ENCODE measurements at regions not wholly inside any gene's neighbourhood (a gene's known extent, or its start where the extent isn't known, plus 50 kb on each side); places are given as distances from the start of the nearest gene placed in this dataset.
"Not testable (repeated sequence)": the region's sequence is repeated elsewhere in the genome, so short reads cannot be mapped to it uniquely, and the experiment has no call there.

DNA sequence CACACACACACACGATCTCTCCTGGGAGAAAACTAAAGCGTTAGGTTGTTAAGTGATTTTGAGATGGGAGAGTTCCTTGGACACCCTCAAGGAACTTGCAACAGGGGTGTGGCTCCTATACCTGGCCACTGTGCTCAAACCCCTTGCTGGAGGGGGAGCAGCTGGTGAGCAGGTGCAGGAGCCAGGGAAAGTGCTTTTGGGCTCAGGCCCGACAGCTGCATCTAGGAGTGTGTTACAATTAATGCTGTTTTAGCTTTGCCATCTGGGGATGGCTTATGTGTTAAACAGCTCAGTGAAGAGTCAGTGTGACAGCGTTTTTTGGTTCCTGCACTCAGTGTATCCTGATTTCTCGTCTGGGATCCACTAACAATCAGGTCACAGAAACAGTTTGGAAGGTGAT is 510.8 kb downstream of the TRIB2 start:
- DNase-seq (ENCODE audit: low spot score): peak; percentile 8

DNA sequence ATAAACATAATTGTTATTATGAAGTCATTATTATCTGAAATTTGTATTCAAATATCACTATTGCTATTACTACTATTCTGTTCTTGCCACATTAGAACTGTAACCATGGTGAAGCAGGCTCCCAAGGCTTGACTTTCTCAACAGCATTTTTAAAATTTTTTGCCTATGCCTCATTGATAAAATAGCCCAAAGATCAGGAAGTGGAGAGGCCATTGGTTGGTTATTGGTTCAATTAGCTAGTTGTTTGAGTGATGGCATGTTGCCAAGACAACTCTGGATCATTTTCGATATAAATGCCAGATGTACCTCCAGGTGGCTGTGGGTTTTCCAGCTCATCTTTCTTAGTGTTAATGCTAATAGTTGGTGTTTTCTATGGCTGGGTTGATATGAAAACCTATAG is 513.5 kb downstream of the TRIB2 start:
- no peak for DNase-seq (ENCODE audit: low spot score)

DNA sequence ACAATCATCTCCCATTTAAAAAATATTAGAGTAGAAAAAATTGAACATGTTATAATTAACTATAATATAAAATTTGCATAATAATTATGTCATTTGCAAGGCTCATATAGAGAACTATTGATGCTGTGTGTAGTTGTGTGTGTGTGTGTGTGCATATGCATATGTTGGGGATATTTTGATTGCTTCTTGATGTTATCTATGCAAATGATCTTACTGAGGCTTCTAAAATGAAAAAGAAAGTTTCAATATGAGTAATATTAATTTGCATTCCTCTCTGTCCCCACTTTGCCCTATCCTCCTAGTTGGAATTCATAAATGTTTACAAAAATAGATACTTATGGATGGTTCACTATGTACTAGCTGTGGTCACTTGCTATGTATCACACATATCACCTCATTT is 523.3 kb downstream of the TRIB2 start:
- no peak for DNase-seq (ENCODE audit: low spot score)

DNA sequence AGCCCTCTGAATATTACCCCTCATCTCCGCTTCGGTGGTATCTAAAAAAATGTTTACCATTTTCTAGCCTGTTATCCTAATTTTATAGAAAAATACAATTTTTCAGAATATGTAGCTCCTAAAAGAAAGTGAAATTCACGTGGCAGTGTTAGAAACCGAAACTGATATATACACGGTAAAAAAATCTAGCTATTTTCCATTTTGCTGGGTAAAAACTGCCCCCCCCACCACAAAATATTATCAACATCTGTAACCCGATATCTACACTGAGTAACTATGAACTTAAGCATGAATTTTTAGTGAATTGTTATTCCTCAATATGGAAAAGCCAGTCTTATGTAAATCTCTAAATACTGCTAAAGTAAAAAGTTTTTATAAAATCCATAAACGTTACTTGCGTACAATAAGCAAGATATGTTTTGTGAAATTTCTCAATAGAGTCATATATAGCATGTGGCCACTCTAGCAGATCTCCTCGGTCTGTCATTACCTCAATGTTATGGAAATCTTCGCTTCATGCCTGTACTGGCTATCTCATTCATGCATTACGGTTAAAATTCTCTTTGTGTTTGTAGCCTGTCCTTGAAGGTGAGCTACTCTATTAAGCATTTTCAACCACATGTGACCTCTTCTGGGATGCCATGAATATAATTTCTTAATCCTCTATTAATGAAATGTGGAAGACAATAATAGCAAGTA is 524.2 kb downstream of the TRIB2 start:
- no peak for DNase-seq (ENCODE audit: low spot score)

DNA sequence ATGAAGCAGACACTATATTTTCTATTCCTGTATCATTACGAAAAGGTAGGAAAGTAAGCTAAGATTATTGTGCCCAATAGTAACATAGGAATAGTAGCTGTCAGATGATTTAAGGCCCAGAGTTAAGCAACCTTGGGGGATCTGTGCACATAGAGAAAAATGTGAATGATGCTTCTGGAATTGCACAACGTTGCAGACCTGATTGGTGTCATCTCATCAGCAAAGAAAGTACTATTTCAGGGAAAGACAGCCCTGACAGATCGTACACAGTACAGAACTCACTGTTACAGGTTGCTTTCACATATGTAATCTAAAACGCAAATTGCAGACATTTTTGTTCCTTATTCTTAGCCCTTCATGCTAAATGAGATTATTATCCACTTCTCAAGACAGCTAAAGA is 535.9 kb downstream of the TRIB2 start:
- DNase-seq (ENCODE audit: low spot score): no peak

DNA sequence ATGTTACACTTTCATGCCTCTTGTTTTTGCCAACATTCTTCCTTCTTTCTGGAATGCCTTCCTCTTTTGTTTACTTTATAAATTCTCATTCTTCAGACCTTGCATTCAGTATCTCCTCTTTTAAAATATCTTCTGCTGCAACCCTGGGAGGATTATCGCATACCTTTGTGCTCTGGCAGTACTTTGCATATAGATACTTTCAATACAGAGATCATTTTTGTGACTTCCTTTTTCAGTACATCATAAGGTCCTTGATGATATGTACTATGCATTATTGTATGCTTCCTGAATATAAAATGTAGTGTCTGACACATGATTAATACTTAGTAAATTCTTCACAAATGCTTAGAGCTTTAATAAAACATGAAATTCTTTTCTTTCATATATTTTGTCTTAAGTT is 538.7 kb downstream of the TRIB2 start:
- DNase-seq (ENCODE audit: low spot score): no peak

DNA sequence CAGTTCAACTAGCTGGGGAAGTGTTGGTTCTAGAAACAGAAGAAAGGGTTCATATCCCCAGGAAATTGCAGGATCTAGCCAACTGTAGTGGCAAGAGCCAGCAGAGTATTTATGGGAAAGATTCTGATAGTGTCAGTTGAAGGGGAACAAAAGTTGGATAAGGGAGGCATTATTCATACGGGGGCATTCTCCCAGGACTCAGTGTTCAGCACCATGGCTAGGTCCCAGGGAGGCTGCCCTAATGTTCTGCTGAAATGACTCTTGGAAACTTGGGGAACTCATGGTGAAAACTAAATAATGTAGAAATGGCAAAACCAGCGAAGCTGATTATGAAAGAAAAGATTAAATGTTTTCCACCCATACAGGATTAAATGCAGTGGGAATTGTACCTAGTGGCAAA is 543.7 kb downstream of the TRIB2 start:
- DNase-seq (ENCODE audit: low spot score): no peak

DNA sequence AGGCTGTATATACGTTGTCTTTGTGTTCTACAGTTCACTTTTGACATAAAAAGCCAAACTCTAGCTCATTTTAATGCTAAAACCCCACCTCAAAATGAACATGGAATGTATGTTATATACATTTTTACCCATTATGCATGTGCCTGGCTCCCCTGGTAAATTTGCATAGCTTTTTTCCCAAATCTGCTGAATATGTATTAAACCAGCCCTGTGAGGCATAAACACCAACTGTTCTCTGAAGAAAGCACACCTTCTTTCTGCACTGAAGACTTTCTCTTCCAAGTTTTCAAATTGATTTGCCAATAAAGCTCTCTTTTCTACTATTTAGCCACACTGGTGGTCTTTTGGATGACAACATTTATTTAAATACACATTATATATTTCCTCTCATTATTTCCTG is 549.4 kb downstream of the TRIB2 start:
- DNase-seq (ENCODE audit: low spot score): no peak

DNA sequence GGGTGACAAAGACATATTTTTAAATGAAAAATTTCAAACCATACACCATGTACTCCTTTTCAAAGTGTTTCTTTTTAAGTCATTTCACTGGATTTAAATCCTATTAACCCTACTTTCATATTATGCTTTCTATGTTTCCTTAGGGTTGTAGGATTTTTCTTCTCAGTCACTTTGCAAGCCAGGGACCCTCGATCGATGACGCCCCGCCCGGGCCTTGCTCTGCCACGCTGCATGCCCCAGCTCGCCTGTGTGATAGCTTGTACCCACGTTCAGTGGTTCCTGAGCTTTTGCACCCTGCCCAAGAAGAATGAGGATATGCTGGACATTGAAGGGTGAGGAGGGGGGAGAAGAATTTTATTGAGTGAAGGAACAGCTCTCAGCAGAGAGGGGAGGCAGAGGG is 568.0 kb downstream of the TRIB2 start:
- no peak for DNase-seq (ENCODE audit: low spot score)

DNA sequence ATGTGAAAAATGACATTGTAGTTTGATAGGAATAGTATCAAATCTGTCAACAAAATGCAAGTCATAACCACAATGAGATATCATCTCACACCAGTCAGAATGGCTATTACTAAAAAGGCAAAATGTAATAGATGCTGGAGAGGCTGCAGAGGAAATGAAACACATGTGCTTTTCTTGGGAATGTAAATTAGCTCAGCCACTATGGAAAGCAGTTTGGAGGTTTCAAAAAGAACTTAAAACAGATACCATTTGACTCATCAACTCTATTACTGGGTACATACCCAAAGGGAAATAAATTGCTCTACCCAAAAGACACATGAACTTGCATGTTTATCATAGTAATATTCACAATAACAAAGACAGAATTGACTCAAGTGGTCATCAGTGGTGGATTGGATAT is 572.6 kb downstream of the TRIB2 start:
- DNase-seq (ENCODE audit: low spot score): no peak

DNA sequence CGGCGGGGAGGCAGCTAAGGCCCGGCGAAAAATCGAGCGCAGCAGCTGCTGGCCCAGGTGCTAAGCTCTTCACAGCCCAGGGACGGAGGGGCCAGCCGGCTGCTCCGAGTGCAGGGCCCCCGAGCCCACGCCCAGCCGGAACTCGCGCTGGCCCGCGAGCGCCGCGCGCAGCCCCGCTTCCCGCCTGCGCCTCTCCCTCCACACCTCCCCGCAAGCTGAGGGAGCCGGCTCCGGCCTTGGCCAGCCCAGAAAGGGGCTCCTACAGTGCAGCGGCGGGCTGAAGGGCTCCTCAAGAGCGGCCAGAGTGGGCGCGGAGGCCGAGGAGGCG is 591.7 kb downstream of the TRIB2 start:
- not testable (repeated sequence) for DNase-seq (ENCODE audit: low spot score)

DNA sequence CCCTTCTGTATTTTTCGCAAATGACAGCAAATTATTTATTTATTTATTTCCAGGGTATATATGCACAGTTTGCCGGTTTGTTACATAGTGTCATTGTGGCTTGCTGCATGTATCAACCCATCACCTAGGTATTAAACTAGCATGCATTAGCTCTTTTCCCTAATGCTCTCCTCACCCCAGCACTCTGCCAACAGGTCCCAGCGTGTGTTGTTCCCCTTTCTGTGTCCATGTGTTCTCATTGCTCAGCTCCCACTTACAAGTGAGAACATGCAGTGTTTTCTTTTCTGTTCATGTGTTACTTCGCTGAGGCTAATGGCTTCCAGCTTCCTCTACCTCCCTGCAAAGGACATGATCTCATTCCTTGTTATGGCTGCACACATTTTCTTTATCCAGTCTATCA is 592.3 kb downstream of the TRIB2 start:
- DNase-seq (ENCODE audit: low spot score): no peak

DNA sequence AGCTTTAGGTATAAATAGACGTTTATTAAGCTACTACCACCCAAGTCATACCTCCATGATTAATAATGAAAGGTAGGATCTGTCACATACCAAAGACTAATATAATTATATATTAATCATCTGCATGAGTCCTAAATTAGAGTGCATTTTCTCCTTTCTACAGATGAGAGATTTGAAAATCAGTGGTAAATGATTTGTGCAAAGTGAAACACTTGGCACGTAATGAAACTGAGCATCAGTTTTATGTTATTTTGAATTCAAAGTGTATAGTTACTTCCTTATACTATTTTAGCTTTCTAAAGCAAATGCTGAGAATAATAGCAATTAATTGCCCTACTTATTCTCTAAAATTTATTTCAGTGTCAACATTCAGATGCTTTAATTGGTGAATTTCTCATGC is 615.3 kb downstream of the TRIB2 start:
- DNase-seq (ENCODE audit: low spot score): no peak

DNA sequence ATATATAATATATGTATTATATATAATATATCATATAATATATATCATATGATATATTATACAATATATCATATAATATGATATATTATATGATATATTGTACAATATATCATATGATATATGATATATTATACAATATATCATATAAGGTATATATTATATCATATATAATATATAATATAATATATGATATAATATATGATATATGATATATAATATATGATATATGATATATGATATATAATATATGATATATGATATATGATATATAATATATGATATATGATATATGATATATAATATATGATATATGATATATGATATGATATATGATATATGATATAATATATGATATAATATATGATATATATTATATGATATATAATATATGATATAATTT is 617.3 kb downstream of the TRIB2 start:
- not testable (repeated sequence) for DNase-seq (ENCODE audit: low spot score)

DNA sequence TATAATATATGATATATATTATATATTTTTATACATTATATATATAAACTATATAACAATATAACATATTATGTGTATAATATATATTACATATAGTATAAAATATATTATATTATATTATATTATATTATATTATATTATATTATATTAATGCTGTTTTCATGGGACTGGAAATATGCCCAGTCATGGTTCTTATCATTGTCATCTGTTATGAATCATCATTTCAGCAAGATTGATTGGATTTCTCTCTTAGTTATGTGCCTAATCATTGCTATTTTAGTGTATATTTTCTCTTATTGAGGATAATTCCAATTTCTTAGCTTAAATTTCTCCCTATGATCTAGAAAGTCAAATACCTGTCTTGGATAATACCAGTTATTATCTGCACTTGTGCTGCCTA is 617.8 kb downstream of the TRIB2 start:
- no peak for DNase-seq (ENCODE audit: low spot score)

DNA sequence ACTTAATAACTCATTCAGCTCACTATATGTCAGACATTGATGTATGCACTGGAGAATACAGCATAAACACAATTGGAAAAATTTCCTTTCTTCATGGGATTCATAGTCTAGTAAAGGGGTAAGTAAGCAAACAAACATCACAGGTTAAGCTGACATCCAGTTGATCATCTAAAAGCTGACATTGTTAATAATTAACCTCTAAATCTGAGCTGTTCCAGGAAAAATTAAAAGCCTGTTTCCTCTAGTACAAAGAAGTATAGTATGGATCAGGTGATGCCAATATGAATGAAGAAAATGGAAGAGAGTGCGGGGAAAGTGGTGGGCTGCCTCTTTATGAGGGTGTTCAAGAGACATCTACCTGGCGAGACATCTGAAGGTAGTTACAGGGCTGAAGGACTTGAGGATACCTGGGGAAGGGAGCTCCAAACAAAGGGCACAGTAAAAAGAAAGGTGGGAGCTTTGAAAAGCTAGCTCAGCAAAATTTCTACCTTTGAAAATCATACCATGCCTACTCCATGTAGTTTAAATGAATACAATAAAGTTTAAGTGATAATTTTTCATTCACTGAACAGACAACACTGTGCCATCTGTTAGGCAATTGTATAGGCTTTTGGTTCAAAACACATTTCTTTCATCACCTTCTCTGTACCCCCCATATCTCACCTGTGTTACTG is 619.3 kb downstream of the TRIB2 start:
- DNase-seq (ENCODE audit: low spot score): no peak

DNA sequence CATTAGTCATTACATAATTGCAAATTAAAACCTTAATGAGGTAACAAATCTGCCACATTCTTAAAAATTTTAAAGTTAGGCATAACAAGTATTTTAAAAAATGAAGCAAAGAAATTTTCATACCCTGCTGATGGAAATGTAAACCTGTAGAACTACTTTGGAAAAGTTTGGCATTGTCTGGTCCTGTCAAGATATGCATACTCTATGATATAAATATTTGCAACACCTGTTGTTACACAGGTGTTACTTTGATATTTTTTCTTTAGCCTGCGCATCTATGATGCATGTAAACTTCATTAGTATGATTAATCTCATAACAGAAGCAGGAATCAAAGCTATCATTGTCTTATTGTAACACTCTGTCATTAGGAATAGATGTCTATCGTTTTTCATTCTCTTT is 634.3 kb downstream of the TRIB2 start:
- no peak for DNase-seq (ENCODE audit: low spot score)

DNA sequence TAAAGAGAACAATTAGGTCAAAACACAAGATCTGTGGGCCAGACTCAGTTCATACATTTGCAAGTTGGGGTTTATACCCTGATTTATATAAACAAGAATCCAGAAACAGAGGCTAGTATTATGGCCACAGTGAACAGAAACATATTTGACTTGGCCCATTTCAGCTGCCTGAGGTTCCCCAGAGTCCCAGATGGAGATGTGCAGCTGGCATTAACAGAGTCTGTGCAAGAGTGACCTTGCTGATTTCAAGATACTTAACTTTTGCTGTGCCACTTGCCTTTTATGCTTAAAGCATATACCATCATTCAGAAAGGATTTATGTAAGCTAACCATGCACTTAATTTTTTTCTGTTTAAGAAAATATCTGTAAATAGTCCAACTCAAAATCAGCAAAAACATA is 636.3 kb downstream of the TRIB2 start:
- DNase-seq (ENCODE audit: low spot score): no peak

DNA sequence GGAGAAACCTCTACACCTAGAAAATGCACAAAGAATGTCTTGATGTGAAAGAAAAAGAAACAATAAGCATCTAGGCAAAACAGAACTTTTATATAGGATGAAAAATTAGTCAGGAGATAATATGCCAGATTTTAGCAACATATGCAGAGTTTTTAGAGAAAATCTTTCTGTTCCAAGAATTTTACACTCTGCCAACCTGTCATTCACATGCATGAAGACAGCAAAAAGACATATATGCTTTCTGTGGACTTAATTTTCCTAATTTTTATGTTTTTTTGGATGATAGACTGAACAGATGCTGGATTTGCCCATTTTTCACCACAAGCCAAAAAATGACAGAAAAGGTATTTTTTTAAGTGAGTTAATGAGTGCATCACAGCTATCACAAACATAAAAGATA is 637.3 kb downstream of the TRIB2 start:
- DNase-seq (ENCODE audit: low spot score): no peak

DNA sequence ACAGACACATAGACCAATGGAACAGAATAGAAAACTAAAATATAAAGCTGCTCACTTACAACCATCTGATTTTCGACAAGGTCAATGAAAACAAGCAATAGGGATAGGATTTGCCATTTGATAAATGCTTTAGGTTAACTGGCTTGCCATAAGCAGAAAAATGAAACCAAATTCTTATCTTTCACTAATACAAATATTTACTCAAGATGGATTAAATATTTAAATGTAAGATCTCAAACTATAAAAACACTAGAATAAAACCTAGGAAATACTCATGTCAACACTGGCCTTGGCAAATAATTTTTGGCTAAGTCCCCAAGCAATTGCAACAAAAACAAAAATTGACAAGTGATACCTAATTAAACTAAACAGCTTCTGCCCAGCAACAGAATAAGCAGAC is 665.2 kb downstream of the TRIB2 start:
- DNase-seq (ENCODE audit: low spot score): not testable (repeated sequence)

DNA sequence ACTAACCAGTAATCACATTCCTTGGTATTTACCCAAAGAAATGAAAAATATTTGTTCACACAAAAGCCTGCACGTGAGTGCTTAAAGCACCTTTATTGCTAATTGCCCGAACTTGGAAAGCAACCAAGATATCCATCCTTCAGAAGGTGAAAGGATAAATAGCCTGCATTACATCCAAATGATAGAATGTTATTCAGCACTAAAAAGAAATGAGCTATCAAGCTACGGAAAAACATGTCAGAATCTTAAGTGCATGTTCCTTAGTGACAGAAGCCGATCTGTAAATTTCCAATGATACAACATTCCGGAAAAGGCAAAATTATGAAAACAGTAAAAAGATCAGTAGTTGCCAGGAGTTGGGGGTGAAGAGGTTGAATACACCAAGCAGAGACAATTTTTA is 672.4 kb downstream of the TRIB2 start:
- not testable (repeated sequence) for DNase-seq (ENCODE audit: low spot score)

DNA sequence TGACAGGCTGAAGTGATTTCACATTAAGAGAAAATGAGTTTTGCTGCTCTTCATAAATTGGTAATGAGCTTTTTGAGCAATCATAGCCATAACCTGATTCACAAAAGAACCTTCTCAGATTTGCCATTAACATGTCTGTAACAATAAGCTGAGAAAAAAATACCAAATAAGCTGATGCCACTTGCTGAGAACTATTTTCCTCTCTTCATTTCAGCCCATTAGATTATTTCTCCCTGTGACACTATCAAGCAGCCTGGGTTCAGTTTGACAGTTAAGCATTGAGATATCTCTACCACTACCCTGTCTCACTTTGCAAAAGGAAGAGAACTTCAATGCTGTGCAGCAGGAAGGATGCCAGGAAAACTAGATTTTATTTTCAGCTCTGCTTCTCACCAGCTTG is 673.9 kb downstream of the TRIB2 start:
- no peak for DNase-seq (ENCODE audit: low spot score)

DNA sequence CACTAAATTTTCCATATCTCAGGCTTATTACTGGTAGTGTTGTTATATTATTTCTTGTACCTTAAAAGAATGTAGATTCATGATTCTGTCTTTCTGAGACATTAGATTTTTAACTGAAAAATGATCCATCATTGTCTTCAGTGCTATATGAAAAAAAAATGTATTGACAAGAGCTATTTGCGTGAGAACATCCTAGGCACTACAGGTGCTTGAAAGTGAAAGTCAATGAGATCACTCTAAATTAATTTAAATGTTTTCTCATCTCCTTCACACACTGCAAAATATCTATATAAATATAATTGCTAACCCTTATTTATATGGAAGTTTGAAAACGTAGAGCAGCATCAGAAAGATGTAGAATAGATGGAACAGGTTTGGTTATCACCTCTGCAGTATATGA is 684.6 kb downstream of the TRIB2 start:
- no peak for DNase-seq (ENCODE audit: low spot score)

DNA sequence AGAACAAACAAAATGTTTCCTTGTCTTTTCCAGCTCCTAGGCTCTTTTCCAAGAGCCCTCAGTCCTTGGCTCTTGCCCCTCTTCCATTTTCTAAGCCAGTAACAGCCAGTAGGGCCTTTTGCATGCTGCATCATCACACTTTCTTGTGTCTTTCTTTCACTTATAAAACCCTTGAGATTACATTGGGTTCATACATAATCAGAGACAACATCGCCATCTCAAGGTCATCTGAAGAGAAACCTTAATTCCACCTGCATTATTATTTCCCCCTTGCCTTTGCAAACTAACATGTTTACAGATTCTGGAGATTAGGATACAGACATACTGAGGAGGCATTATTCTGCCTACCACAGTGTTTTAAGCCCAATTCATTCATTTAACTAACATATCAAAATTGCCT is 697.3 kb downstream of the TRIB2 start:
- DNase-seq (ENCODE audit: low spot score): no peak
